ENCODE measurements at regions not wholly inside any gene's neighbourhood (a gene's known extent, or its start where the extent isn't known, plus 50 kb on each side); places are given as distances from the start of the nearest gene placed in this dataset.

DNA sequence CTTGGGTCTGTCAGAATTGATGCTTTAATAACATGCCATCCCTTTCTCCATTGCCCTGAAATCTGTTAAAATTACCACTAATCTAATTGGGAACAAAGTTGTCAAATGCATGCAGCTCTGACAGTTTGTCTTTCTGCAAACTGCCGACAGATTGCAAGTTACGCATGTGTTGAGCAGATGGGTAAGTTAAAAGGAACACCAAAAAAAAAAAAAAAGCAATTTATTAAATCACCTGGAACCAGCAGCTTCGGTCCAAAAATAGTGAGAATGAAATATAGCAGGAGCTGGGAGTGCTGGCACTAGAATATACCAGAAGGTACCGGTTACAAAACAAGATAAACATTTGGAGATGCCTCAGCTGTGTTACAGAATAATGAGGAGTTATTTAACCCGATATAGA is 149.6 kb upstream of the C1orf87 start:
- no peak overlapping the region for H3K4me3 ChIP-seq (IDR thresholded peaks at IDR 0.05; ENCODE audit: insufficient read depth, low read depth, low read length)
- H2AFZ ChIP-seq (ENCODE audit: low read depth): no peak overlapping the region
- H3K9ac ChIP-seq: no peak overlapping the region
- H3K27ac ChIP-seq: no peak overlapping the region
- H4K20me1 ChIP-seq (ENCODE audit: insufficient read depth): no peaks in the 10 kb centered on the region
- no peak overlapping the region for H3K4me2 ChIP-seq
- no peaks in the 10 kb centered on the region for H3K4me1 ChIP-seq (ENCODE audit: low read depth, poor library complexity, severe bottlenecking)
- TF ChIP-seq, protein P1, sequence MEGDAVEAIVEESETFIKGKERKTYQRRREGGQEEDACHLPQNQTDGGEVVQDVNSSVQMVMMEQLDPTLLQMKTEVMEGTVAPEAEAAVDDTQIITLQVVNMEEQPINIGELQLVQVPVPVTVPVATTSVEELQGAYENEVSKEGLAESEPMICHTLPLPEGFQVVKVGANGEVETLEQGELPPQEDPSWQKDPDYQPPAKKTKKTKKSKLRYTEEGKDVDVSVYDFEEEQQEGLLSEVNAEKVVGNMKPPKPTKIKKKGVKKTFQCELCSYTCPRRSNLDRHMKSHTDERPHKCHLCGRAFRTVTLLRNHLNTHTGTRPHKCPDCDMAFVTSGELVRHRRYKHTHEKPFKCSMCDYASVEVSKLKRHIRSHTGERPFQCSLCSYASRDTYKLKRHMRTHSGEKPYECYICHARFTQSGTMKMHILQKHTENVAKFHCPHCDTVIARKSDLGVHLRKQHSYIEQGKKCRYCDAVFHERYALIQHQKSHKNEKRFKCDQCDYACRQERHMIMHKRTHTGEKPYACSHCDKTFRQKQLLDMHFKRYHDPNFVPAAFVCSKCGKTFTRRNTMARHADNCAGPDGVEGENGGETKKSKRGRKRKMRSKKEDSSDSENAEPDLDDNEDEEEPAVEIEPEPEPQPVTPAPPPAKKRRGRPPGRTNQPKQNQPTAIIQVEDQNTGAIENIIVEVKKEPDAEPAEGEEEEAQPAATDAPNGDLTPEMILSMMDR (conservative IDR thresholded peaks at IDR 0.05; ENCODE audit: low read depth, low read length): no peak
- H3K79me2 ChIP-seq (ENCODE audit: insufficient read depth, low read depth): no peaks in the 10 kb centered on the region
- H3K27me3 ChIP-seq (ENCODE audit: insufficient read depth, low read depth): no peaks in the 10 kb centered on the region
- no peaks in the 10 kb centered on the region for H3K36me3 ChIP-seq (ENCODE audit: insufficient read depth)

DNA sequence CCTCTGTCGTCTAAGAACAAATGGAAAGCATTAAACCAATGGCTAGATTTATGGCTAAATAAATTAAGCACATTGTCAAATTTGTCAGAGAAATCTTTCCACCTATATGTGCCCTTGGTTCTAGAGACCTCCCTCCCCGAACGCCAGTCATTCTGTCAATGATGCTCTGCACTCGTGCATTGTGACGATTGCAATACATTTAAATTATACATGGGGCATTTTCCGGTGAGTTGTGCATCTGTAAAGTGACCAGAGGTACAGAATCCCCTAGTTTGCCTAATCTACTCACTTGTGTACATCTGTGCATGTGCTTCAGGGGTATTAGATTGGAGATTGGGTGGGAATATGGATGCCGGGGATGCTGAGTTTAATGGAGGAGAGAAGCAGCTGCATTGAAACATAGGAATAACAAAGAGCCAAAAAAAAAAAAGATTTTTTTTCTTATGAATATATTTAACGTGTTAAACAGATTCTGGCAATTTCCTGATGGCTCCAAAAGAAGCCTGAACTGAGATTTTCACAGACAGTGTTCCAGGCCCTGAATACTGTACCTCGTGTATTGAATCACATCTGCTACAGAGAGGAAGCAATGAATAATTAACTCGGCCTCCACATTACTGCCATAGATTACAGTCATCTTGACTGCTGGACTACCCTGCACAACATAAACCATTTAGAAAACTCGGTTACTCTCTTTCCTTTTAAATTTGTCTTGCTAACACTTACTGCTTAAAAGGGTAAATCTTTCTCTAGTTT is 149.0 kb upstream of the C1orf87 start:
- Histone ChIP-seq H3K9ac (no peak overlapping the region), H3K4me2 (no peak overlapping the region), H3K27ac (no peak overlapping the region), H4K20me1 (ENCODE audit: insufficient read depth) (no peaks in the 10 kb centered on the region), H3K79me2 (ENCODE audit: insufficient read depth, low read depth) (no peaks in the 10 kb centered on the region), H3K36me3 (ENCODE audit: insufficient read depth) (no peaks in the 10 kb centered on the region), H3K4me1 (ENCODE audit: low read depth, poor library complexity, severe bottlenecking) (no peaks in the 10 kb centered on the region), H3K27me3 (ENCODE audit: insufficient read depth, low read depth) (no peaks in the 10 kb centered on the region), H3K4me3 (IDR thresholded peaks at IDR 0.05; ENCODE audit: insufficient read depth, low read depth, low read length) (no peak overlapping the region), H2AFZ (ENCODE audit: low read depth) (no peak overlapping the region)
- TF ChIP-seq, protein P1 (conservative IDR thresholded peaks at IDR 0.05; ENCODE audit: low read depth, low read length): no peak

DNA sequence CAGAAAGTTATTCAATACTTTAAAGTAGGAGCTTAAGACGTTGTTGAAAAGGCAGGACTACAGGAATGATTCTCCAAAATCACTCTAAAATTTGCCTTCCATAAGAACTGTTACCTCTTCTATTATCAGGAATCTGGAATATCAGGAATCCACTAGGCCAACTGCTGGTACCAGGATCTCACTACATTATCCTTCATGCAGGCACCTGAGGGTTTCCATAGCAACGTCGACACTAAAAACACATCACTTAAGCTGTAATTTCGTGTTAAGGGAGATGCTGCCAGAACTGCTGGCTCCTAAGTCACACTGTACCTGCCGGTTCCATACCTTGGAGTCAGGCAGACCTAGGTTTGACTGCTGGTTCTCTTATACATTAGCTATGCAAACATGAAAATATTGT is 139.7 kb upstream of the C1orf87 start:
- H3K4me3 ChIP-seq (IDR thresholded peaks at IDR 0.05; ENCODE audit: insufficient read depth, low read depth, low read length): no peak overlapping the region
- no peak overlapping the region for H2AFZ ChIP-seq (ENCODE audit: low read depth)
- no peaks in the 10 kb centered on the region for H3K79me2 ChIP-seq (ENCODE audit: insufficient read depth, low read depth)
- no peaks in the 10 kb centered on the region for H4K20me1 ChIP-seq (ENCODE audit: insufficient read depth)
- no peak overlapping the region for H3K27ac ChIP-seq
- no peak overlapping the region for H3K9ac ChIP-seq
- no peaks in the 10 kb centered on the region for H3K4me1 ChIP-seq (ENCODE audit: low read depth, poor library complexity, severe bottlenecking)
- H3K36me3 ChIP-seq (ENCODE audit: insufficient read depth): no peaks in the 10 kb centered on the region
- TF ChIP-seq, protein P1 (conservative IDR thresholded peaks at IDR 0.05; ENCODE audit: low read depth, low read length): no peak
- H3K27me3 ChIP-seq (ENCODE audit: insufficient read depth, low read depth): no peaks in the 10 kb centered on the region
- no peak overlapping the region for H3K4me2 ChIP-seq

DNA sequence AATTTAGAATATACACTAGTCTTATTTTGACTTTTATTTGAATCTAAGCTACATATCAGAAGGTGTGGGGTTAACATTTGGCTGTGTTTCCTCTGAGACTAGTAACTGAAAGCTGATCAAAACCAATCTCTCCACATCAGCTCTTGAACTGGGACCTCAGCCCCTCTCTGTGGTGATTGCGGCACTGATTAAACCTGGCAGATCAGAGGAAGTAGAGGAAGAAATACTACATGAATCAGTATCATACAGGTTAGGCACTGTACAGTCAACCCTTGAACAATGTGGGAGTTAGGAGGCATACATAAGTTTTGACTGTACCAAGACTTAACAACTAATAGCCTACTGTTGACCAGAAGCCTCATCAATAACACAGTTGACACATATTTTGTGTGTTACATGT is 122.5 kb upstream of the C1orf87 start:
- H3K4me3 ChIP-seq (IDR thresholded peaks at IDR 0.05; ENCODE audit: insufficient read depth, low read depth, low read length): no peak overlapping the region

More for the DNA sequence above, 122.5 kb upstream of the C1orf87 start:
- Histone ChIP-seq H3K79me2 (ENCODE audit: insufficient read depth, low read depth) (no peaks in the 10 kb centered on the region), H3K36me3 (ENCODE audit: insufficient read depth) (no peaks in the 10 kb centered on the region), H3K4me2 (no peak overlapping the region), H3K4me1 (ENCODE audit: low read depth, poor library complexity, severe bottlenecking) (no peaks in the 10 kb centered on the region), H3K27ac (no peak overlapping the region), H3K9ac (no peak overlapping the region), H2AFZ (ENCODE audit: low read depth) (no peak overlapping the region), H4K20me1 (ENCODE audit: insufficient read depth) (no peaks in the 10 kb centered on the region), H3K27me3 (ENCODE audit: insufficient read depth, low read depth) (no peaks in the 10 kb centered on the region)
- TF ChIP-seq, protein P1 (conservative IDR thresholded peaks at IDR 0.05; ENCODE audit: low read depth, low read length): no peak
